Uterus (tissue), 3 donors: ENCODE measurements at regions not wholly inside any gene's neighbourhood (a gene's known extent, or its start where the extent isn't known, plus 50 kb on each side); places are given as distances from the start of the nearest gene placed in this dataset.

ENCODE experiments used
- DNase-seq, 2 donors: peaks; one replicate each; pipeline ENCODE4 v3.0.0-alpha.2; 2019 to 2020
- H3K27ac ChIP-seq, 2 donors: fragments of 200-600 bp; sonication (generic); 1 replicate in 1 of 2; 2 replicates in 1 of 2; pipeline ENCODE4 v1.5.1; 2016 to 2018
- H3K27me3 ChIP-seq, 2 donors: fragments of 200-600 bp; sonication (generic); one replicate each; pipeline ENCODE4 v1.5.1; 2018 to 2019; ENCODE audit warnings: control low read depth in 1 of 2
- H3K36me3 ChIP-seq, 2 donors: fragments of 200-600 bp; sonication (generic); one replicate each; pipeline ENCODE4 v1.5.1; 2019; ENCODE audit warnings: control low read depth in 1 of 2
- H3K4me1 ChIP-seq, 2 donors: fragments of 200-600 bp; sonication (generic); one replicate each; pipeline ENCODE4 v1.5.1; 2018 to 2019; ENCODE audit warnings: control low read depth in 1 of 2
- H3K4me3 ChIP-seq, 2 donors: fragments of 200-600 bp; sonication (generic); 1 replicate in 1 of 2; 2 replicates in 1 of 2; pipeline ENCODE4 v1.5.1; 2018 to 2019; ENCODE audit warnings: mild to moderate bottlenecking in 1 of 2
- H3K9me3 ChIP-seq, 2 donors: fragments of 200-600 bp; sonication (generic); one replicate each; pipeline ENCODE4 v1.5.1; 2019; ENCODE audit warnings: control low read depth in 1 of 2
- POLR2A ChIP-seq, 2 donors: fragments of 450-650 bp; IDR thresholded peaks; one replicate each; pipeline ENCODE4 v1.6.1; 2016; ENCODE audit warnings: antibody characterized with exemption in 2 of 2, mild to moderate bottlenecking in 1 of 2, moderate library complexity in 1 of 2
- intact Hi-C: fragments of 100-400 bp; cut with DNase I; formaldehyde crosslinking; loops from one replicate; pipeline ENCODE4 v1.15.1; 2023; ENCODE audit warnings: low total_unique reads
- TF ChIP-seq, protein P1 (sequence below), 4 experiments: fragments of 200-600 bp in 2 of 4; fragments of 450-650 bp in 2 of 4; sonication (generic) in 2 of 4; IDR thresholded peaks; one replicate each; pipeline ENCODE4 v1.5.1; 2016 to 2019; ENCODE audit warnings: antibody characterized with exemption in 4 of 4, mild to moderate bottlenecking in 2 of 4, moderate library complexity in 1 of 4
- donor health status: DM: yes; HTN: yes; CAD: no.

DNA sequence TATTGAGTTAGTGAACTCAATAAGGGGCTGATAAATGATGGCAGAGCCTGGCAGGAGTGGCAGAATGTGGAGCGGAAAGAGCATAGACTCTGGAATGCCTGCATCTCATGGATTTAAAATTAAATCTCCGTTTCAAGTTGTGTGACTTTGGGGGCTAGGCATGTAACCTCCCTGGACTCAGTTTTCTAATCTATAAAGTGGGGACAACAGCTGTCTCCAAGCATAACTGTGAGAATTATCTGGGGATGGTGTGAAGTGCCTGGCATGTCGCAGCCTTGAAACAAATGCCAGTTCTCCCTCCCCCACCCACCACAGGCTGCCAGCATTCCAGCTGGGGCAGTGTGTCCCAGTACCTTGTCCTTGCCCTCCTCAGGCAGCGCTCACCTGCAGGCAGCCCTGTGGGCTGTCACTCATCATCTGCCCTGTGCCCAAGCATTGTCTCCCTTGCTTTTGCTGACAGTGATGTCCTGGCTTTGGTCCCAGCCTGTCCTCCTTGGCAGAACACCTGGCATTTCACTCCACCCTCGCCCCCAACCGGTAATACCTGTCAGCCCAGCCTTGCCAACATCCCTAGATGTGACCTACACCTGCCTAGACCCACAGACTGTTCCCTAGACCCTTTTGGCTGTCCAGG, 129.6 kb downstream of the MRM1 start:
- H3K4me3 ChIP-seq: no peak overlapping the region
- H3K36me3 ChIP-seq: no peaks in the 10 kb centered on the region
- H3K27ac ChIP-seq: no peak overlapping the region
- no peaks in the 10 kb centered on the region for H3K9me3 ChIP-seq
- no peaks in the 10 kb centered on the region for H3K27me3 ChIP-seq
- no peak for DNase-seq
- TF ChIP-seq, protein P1, sequence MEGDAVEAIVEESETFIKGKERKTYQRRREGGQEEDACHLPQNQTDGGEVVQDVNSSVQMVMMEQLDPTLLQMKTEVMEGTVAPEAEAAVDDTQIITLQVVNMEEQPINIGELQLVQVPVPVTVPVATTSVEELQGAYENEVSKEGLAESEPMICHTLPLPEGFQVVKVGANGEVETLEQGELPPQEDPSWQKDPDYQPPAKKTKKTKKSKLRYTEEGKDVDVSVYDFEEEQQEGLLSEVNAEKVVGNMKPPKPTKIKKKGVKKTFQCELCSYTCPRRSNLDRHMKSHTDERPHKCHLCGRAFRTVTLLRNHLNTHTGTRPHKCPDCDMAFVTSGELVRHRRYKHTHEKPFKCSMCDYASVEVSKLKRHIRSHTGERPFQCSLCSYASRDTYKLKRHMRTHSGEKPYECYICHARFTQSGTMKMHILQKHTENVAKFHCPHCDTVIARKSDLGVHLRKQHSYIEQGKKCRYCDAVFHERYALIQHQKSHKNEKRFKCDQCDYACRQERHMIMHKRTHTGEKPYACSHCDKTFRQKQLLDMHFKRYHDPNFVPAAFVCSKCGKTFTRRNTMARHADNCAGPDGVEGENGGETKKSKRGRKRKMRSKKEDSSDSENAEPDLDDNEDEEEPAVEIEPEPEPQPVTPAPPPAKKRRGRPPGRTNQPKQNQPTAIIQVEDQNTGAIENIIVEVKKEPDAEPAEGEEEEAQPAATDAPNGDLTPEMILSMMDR (IDR thresholded peaks at IDR 0.05): no peak
- TF ChIP-seq POLR2A (IDR thresholded peaks at IDR 0.05): no peak
- no peaks in the 10 kb centered on the region for H3K4me1 ChIP-seq
- intact Hi-C loops: no loop called here

DNA sequence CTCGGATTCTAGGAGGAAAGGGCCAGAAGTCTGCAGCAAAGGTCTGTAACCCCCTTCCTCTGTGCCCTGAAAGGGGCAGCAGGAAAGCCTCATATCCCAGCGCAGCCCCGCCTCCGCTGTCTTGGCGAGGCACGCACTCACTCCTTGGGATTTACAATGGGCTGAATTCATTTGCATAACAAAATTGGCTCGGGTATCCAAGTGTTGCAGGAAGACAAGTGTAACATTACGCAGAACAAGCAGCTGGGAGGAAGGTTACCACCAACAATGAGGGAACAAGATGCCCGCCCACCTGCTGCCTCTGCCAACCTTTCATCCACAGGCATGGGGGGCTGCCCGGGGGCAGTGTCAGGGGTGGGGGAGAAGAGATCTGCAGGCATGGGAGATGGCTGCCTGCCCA, 130.4 kb downstream of the MRM1 start:
- intact Hi-C loops: no loop called here
- Histone ChIP-seq H3K27ac (no peak overlapping the region), H3K27me3 (no peaks in the 10 kb centered on the region), H3K36me3 (no peaks in the 10 kb centered on the region), H3K9me3 (no peaks in the 10 kb centered on the region), H3K4me1 (no peaks in the 10 kb centered on the region), H3K4me3 (no peak overlapping the region)
- TF ChIP-seq POLR2A (IDR thresholded peaks at IDR 0.05): no peak
- TF ChIP-seq, protein P1 (IDR thresholded peaks at IDR 0.05): no peak
- no peak for DNase-seq

DNA sequence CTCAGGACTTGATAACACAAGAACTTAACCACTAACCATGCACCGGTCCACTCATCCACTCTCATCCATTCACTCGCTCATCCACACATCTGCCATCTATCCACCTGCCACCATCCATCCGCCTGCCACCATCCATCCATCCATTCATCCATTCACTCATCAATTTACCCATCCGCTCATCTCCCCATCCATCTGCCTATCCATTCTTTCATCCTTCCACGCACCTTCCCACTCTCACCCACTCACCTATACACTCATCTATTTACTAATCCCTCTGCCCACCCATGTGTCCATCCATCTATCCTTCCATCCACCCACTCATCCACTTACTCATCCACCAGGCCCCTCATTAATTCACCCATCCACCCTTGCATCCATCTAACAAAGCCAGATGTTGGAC, 131.0 kb downstream of the MRM1 start:
- Histone ChIP-seq H3K27ac (no peak overlapping the region), H3K27me3 (no peaks in the 10 kb centered on the region), H3K36me3 (no peaks in the 10 kb centered on the region), H3K4me3 (no peak overlapping the region), H3K9me3 (no peaks in the 10 kb centered on the region), H3K4me1 (no peaks in the 10 kb centered on the region)
- TF ChIP-seq, protein P1 (IDR thresholded peaks at IDR 0.05): no peak
- TF ChIP-seq POLR2A (IDR thresholded peaks at IDR 0.05): no peak
- DNase-seq: no peak
- intact Hi-C loops: no loop called here

DNA sequence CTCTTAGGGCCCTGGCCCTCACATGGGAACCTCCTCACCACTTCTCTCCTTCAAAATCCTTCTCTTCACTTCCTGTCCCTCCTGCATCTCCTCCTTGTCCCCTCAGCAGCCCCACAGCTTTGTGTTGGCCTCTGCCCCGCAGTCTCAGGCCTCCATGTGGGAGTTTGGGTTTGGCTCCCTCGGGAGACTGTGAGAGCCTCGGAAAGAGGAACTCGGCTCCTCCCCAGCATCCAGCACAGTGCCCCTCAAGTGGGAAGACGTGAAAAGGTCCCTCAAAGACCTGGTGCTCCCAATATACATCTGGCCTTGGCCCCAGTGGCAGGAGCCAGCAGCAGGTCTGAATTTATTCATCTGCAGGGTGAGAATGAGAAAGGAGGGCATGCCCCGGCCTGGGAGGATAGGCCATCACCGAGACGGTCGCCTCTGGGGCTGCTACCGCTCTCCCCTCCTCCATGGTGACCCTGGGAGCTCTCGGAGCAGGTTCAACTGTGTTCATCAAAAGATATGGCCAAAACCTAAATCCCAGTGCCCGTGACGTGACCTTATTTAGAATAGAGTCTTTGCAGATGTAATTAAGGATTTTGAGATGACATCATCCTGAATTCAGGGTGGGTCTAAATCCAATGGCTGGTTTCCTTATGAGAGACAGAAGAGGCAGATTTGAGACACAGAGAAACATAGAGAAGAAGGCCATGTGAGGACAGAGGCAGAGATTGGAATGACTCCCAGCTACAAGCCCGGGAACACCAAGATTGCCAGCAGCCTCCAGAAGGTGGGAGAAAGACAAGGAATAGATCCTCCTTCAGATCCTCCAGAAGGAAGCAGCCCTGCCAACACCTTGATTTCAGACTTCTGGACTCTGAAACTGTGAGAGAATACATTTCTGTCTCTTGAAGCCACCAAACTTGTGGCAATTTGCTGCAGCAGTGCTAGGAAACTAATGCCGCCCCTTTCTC, 135.1 kb downstream of the MRM1 start:
- TF ChIP-seq, protein P1 (IDR thresholded peaks at IDR 0.05): no peak
- no peak for TF ChIP-seq POLR2A (IDR thresholded peaks at IDR 0.05)
- Histone ChIP-seq H3K36me3 (no peaks in the 10 kb centered on the region), H3K27me3 (no peaks in the 10 kb centered on the region), H3K9me3 (no peaks in the 10 kb centered on the region), H3K4me3 (no peak overlapping the region), H3K4me1 (no peaks in the 10 kb centered on the region), H3K27ac (no peak overlapping the region)
- intact Hi-C loops: no loop called here
- no peak for DNase-seq

DNA sequence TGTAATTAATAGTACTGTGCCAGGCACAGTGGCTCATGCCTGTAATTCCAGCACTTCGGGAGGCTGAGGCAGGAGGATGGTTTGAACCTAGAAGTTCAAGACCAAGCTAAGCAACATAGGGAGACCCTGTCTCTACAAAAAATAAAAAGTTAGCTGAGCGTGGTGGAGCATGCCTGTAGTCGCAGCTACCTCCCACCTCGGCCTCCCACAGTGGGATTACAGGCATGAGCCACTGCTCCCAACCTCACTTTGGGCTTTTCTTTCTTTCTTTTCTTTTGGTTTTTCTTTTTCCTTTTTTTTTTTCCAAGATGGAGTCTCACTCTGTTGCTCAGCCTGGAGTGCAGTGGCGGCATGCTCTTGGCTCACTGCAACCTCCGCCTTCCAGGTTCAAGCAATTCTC, 137.8 kb downstream of the MRM1 start:
- no peak overlapping the region for H3K27ac ChIP-seq
- no peak overlapping the region for H3K4me3 ChIP-seq
- intact Hi-C loops: no loop called here
- no peaks in the 10 kb centered on the region for H3K36me3 ChIP-seq
- H3K9me3 ChIP-seq: no peaks in the 10 kb centered on the region
- TF ChIP-seq, protein P1 (IDR thresholded peaks at IDR 0.05): no peak
- TF ChIP-seq POLR2A (IDR thresholded peaks at IDR 0.05): no peak
- no peaks in the 10 kb centered on the region for H3K27me3 ChIP-seq
- no peaks in the 10 kb centered on the region for H3K4me1 ChIP-seq
- DNase-seq: no peak
